ENCODE measurements at regions not wholly inside any gene's neighbourhood (a gene's known extent, or its start where the extent isn't known, plus 50 kb on each side); places are given as distances from the start of the nearest gene placed in this dataset.

GRCh38 chr5:12669326-12669725 is 765.1 kb upstream of the CTNND2 start:
- H3K9me3 ChIP-seq (ENCODE audit: control insufficient read depth, insufficient read depth, low read depth, low read length) = no peaks in the 10 kb centered on the region; the same call in 1 of the 2 replicates
- no peaks in the 10 kb centered on the region for H3K4me1 ChIP-seq (ENCODE audit: control insufficient read depth, insufficient read depth, low read length)
- H3K4me3 ChIP-seq (ENCODE audit: low read depth, low read length) = no peak overlapping the region
- POLR2A ChIA-PET = no interaction called here
- H3K36me3 ChIP-seq (ENCODE audit: control insufficient read depth in 2 of 2, insufficient read depth in 1 of 2, low read length in 2 of 2) = no peaks in the 10 kb centered on the region
- CTCF ChIA-PET = interaction anchor here (0.6 kb wide), 1 partner anchor 180 kb away, joined by 3 read pairs; no protein-coding TSS in a partner anchor
- H3K27ac ChIP-seq (ENCODE audit: extremely low read depth, low read depth, low read length) = no peak overlapping the region
- TF ChIP-seq ZNF366 (tag by site-specific recombination; conservative IDR thresholded peaks at IDR 0.05) = no peak
- no peak for TF ChIP-seq ZNF280C (tag by site-specific recombination; IDR thresholded peaks at IDR 0.05)
- no peak for TF ChIP-seq KLF7 (tag by site-specific recombination; IDR thresholded peaks at IDR 0.05; ENCODE audit: borderline replicate concordance)
- TF ChIP-seq KLF8 (tag by site-specific recombination; IDR thresholded peaks at IDR 0.05) = no peak
- no peak for TF ChIP-seq ZBTB44 (tag by site-specific recombination; IDR thresholded peaks at IDR 0.05)
- no peak for TF ChIP-seq ZNF341 (tag by site-specific recombination; IDR thresholded peaks at IDR 0.05; ENCODE audit: low read depth)
- no peak for TF ChIP-seq ZNF184 (tag by site-specific recombination; IDR thresholded peaks at IDR 0.05)
- TF ChIP-seq ZNF792 (tag by site-specific recombination; IDR thresholded peaks at IDR 0.05) = no peak
- no peak for TF ChIP-seq ZNF777 (tag by site-specific recombination; IDR thresholded peaks at IDR 0.05; ENCODE audit: borderline replicate concordance)
- no peak for TF ChIP-seq ZSCAN4 (tag by site-specific recombination; IDR thresholded peaks at IDR 0.05)
- TF ChIP-seq HIC1 (tag by site-specific recombination; IDR thresholded peaks at IDR 0.05) = no peak
- no peak for TF ChIP-seq ZBTB11 (tag by site-specific recombination; conservative IDR thresholded peaks at IDR 0.05; ENCODE audit: low read depth)
- no peak for TF ChIP-seq ZNF660 (tag by site-specific recombination; IDR thresholded peaks at IDR 0.05)
- TF ChIP-seq PRDM1 (tag by site-specific recombination; IDR thresholded peaks at IDR 0.05) = no peak
- no peak for TF ChIP-seq ZNF704 (tag by site-specific recombination; IDR thresholded peaks at IDR 0.05)
- no peak for TF ChIP-seq ZIC2 (tag by site-specific recombination; IDR thresholded peaks at IDR 0.05)
- TF ChIP-seq BCL6B (tag by site-specific recombination; IDR thresholded peaks at IDR 0.05) = no peak
- TF ChIP-seq ZNF148 (tag by site-specific recombination; IDR thresholded peaks at IDR 0.05; ENCODE audit: borderline replicate concordance) = no peak
- TF ChIP-seq ZNF560 (tag by site-specific recombination; IDR thresholded peaks at IDR 0.05; ENCODE audit: borderline replicate concordance) = no peak
